Fibroblast of lung (primary cell): ENCODE measurements at regions not wholly inside any gene's neighbourhood (a gene's known extent, or its start where the extent isn't known, plus 50 kb on each side); places are given as distances from the start of the nearest gene placed in this dataset.
"Not testable (repeated sequence)": the region's sequence is repeated elsewhere in the genome, so short reads cannot be mapped to it uniquely, and the experiment has no call there.

Source experiments
- DNase-seq, 2 donors: peaks; one replicate each; pipeline versions ENCODE4 v3.0.0 to v3.0.0-alpha.2; 2010; ENCODE audit warnings: low read depth in 2 of 2
- H2AFZ ChIP-seq: 2 replicates; pipeline ENCODE4 v1.5.1; 2012; ENCODE audit warnings: low read length, control low read depth, inconsistent platforms
- H3K27ac ChIP-seq: 2 replicates; pipeline ENCODE4 v1.5.1; 2011; ENCODE audit warnings: low read length, control low read depth; ENCODE audit not compliant: insufficient read depth
- H3K27me3 ChIP-seq: 2 replicates; pipeline ENCODE4 v1.5.1; 2011; ENCODE audit warnings: mild to moderate bottlenecking, low read length; ENCODE audit not compliant: control insufficient read depth, insufficient read depth
- H3K36me3 ChIP-seq: 2 replicates; pipeline ENCODE4 v1.5.1; 2011; ENCODE audit warnings: low read length; ENCODE audit not compliant: control insufficient read depth, insufficient read depth
- H3K4me1 ChIP-seq: 2 replicates; pipeline ENCODE4 v1.5.1; 2011; ENCODE audit warnings: low read length; ENCODE audit not compliant: control insufficient read depth, insufficient read depth; ENCODE audit errors: extremely low read depth
- H3K4me2 ChIP-seq: 2 replicates; pipeline ENCODE4 v1.5.1; 2011; ENCODE audit warnings: low read length, control low read depth; ENCODE audit not compliant: insufficient read depth; ENCODE audit errors: extremely low read depth
- H3K4me3 ChIP-seq, 4 experiments: fragments of 200-600 bp in 1 of 4; sonication (generic) in 1 of 4; replicated peaks in 1 of 4; 2 replicates each; pipeline ENCODE4 v1.5.1; 2011 to 2016; ENCODE audit warnings: low read length in 4 of 4, low read depth in 3 of 4, mild to moderate bottlenecking in 3 of 4, control low read depth in 2 of 4, inconsistent platforms in 1 of 4, mixed read lengths in 1 of 4; ENCODE audit not compliant: insufficient read depth in 1 of 4; ENCODE audit errors: control extremely low read depth in 1 of 4
- H3K79me2 ChIP-seq: 2 replicates; pipeline ENCODE4 v1.5.1; 2012; ENCODE audit warnings: mild to moderate bottlenecking, low read length, inconsistent platforms; ENCODE audit not compliant: control insufficient read depth, insufficient read depth
- H3K9ac ChIP-seq: 2 replicates; pipeline ENCODE4 v1.5.1; 2011; ENCODE audit warnings: mild to moderate bottlenecking, low read length, control low read depth; ENCODE audit not compliant: insufficient read depth
- H3K9me3 ChIP-seq: 2 replicates; pipeline ENCODE4 v1.5.1; 2012; ENCODE audit warnings: low read depth, low read length; ENCODE audit not compliant: control insufficient read depth, insufficient read depth
- H4K20me1 ChIP-seq: 2 replicates; pipeline ENCODE4 v1.5.1; 2011; ENCODE audit warnings: low read length; ENCODE audit not compliant: control insufficient read depth, insufficient read depth; ENCODE audit errors: extremely low read depth

GRCh38 chr16:29177203-29177887, 192.5 kb downstream of the LAT start:
- H3K36me3 ChIP-seq, H4K20me1 ChIP-seq, H3K4me2 ChIP-seq, H3K79me2 ChIP-seq, H3K27ac ChIP-seq, H2AFZ ChIP-seq, H3K27me3 ChIP-seq, H3K4me3 ChIP-seq, H3K9ac ChIP-seq, H3K9me3 ChIP-seq, H3K4me1 ChIP-seq, DNase-seq: not testable (repeated sequence)

GRCh38 chr16:29176822-29177202, 192.0 kb downstream of the LAT start:
- H3K4me3 ChIP-seq, H3K9me3 ChIP-seq, H3K79me2 ChIP-seq, H2AFZ ChIP-seq, H4K20me1 ChIP-seq, H3K36me3 ChIP-seq, H3K27ac ChIP-seq, H3K9ac ChIP-seq, DNase-seq, H3K4me2 ChIP-seq, H3K4me1 ChIP-seq, H3K27me3 ChIP-seq: not testable (repeated sequence)

GRCh38 chr16:29176154-29176470, 191.3 kb downstream of the LAT start:
- DNase-seq, H3K36me3 ChIP-seq, H3K27me3 ChIP-seq, H3K27ac ChIP-seq, H3K9me3 ChIP-seq, H2AFZ ChIP-seq, H3K79me2 ChIP-seq, H3K4me3 ChIP-seq, H3K9ac ChIP-seq, H4K20me1 ChIP-seq, H3K4me1 ChIP-seq, H3K4me2 ChIP-seq: not testable (repeated sequence)

- H3K36me3 ChIP-seq, H3K27me3 ChIP-seq, H3K9ac ChIP-seq, DNase-seq, H3K9me3 ChIP-seq, H3K4me2 ChIP-seq, H4K20me1 ChIP-seq, H2AFZ ChIP-seq, H3K4me3 ChIP-seq, H3K4me1 ChIP-seq, H3K79me2 ChIP-seq, H3K27ac ChIP-seq: not testable (repeated sequence)
Observed at GRCh38 chr16:29175411-29176153, 190.7 kb downstream of the LAT start.

- H3K4me1 ChIP-seq, H3K36me3 ChIP-seq, H2AFZ ChIP-seq, H3K4me3 ChIP-seq, H3K9me3 ChIP-seq, H4K20me1 ChIP-seq, H3K79me2 ChIP-seq, H3K9ac ChIP-seq, DNase-seq, H3K4me2 ChIP-seq, H3K27ac ChIP-seq, H3K27me3 ChIP-seq: not testable (repeated sequence)
Observed at GRCh38 chr16:29173371-29174305, 188.8 kb downstream of the LAT start.

- H3K27me3 ChIP-seq, H3K4me1 ChIP-seq, H3K4me3 ChIP-seq, H3K9me3 ChIP-seq, H2AFZ ChIP-seq, H3K36me3 ChIP-seq, DNase-seq, H3K79me2 ChIP-seq, H3K4me2 ChIP-seq, H4K20me1 ChIP-seq, H3K27ac ChIP-seq, H3K9ac ChIP-seq: not testable (repeated sequence)
Observed at GRCh38 chr16:29172098-29172724, 187.4 kb downstream of the LAT start.
